Activated CD8-positive, alpha-beta memory T cell treated with anti-CD3 and anti-CD28 coated beads, Interleukin-2, amount 10 ng/mL, durations not matched to agents 7 days and 5 days (primary cell): ENCODE measurements at regions not wholly inside any gene's neighbourhood (a gene's known extent, or its start where the extent isn't known, plus 50 kb on each side); places are given as distances from the start of the nearest gene placed in this dataset.
"Not testable (repeated sequence)": the region's sequence is repeated elsewhere in the genome, so short reads cannot be mapped to it uniquely, and the experiment has no call there.

Source experiments
- ATAC-seq: fragments of 150-1000 bp; cut with Tn5 transposase; one replicate; pipeline ENCODE4 v1.10.0; 2021; ENCODE audit warnings: moderate library complexity
- CTCF ChIA-PET: fragments of 350-600 bp; sonication (Branson Sonifier 250); formaldehyde crosslinking; loops from one replicate; lab custom pipeline; 2021; ENCODE audit warnings: antibody characterized with exemption; lab: Charles Lee
- DNase-seq: peaks from one replicate; pipeline ENCODE4 v3.0.0-alpha.2; 2020
- H3K27ac Mint-ChIP-seq: one replicate; pipeline ENCODE4 v1.8.0; 2021; ENCODE audit warnings: mild to moderate bottlenecking, mixed read lengths
- H3K27me3 Mint-ChIP-seq: one replicate; pipeline ENCODE4 v1.8.0; 2021; ENCODE audit warnings: mixed read lengths
- H3K36me3 Mint-ChIP-seq: one replicate; pipeline ENCODE4 v1.8.0; 2021; ENCODE audit warnings: mild to moderate bottlenecking, mixed read lengths
- H3K4me1 Mint-ChIP-seq: one replicate; pipeline ENCODE4 v1.8.0; 2021; ENCODE audit warnings: mixed read lengths
- H3K4me3 Mint-ChIP-seq: one replicate; pipeline ENCODE4 v1.8.0; 2021; ENCODE audit warnings: mild to moderate bottlenecking, moderate library complexity, mixed read lengths
- H3K9me3 Mint-ChIP-seq: one replicate; pipeline ENCODE4 v1.8.0; 2022; ENCODE audit warnings: low read depth, mixed read lengths

DNA sequence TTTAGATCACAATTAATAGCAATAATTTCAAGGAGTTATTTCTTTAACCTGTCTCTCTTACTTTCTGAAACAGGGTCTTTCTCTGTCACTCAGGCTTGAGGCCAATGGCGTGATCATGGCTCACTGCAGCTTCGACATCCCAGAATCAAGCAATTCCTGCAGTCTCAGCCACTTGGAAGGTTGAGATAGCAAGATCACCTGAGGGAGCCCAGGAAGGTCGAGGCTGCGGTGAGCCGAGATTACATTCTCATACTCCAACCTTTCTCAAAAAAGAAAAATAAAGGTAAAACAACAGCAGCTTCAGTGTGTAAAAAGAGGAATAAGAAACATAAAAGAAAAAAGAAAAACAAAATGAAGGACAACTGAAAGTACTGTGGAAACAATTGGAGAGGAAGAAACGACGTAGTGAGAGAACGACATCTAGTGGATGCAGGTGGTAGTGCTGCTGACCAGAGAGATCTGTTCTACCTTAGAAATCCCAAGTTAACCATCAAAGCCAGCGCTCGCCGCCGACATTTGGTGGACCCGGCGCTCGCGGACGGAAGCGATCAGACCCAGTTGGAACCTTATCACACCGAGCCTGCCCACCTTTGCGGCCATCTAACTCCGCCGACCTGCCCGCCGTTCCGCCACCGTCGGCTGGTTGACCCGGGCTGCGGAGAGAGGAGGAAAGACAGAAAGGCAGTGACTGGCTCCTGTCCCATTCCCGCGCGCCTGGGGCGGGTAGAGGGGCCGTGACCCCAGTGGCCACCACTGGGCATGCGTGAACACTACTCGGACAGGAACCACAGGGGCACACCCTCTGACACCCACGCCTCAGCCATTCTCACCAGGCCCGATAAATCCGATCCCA lies 196.1 kb downstream of the ALG10 start:
- CTCF ChIA-PET: interaction anchor here (1.0 to 1.2 kb wide), 2 partner anchors 93 to 182 kb away, joined by 3 to 6 read pairs; no protein-coding TSS in a partner anchor
- H3K4me1 Mint-ChIP-seq: peaks cover 16% of the 10 kb centered on the region
- no peaks in the 10 kb centered on the region for H3K36me3 Mint-ChIP-seq
- DNase-seq (peak; percentile 82), ATAC-seq (peak; percentile 82)
- H3K27me3 Mint-ChIP-seq: peaks cover 5% of the 10 kb centered on the region
- H3K4me3 Mint-ChIP-seq: peak overlapping the region; percentile 76
- peak overlapping the region; percentile 71 for H3K27ac Mint-ChIP-seq
- H3K9me3 Mint-ChIP-seq: no peaks in the 10 kb centered on the region

DNA sequence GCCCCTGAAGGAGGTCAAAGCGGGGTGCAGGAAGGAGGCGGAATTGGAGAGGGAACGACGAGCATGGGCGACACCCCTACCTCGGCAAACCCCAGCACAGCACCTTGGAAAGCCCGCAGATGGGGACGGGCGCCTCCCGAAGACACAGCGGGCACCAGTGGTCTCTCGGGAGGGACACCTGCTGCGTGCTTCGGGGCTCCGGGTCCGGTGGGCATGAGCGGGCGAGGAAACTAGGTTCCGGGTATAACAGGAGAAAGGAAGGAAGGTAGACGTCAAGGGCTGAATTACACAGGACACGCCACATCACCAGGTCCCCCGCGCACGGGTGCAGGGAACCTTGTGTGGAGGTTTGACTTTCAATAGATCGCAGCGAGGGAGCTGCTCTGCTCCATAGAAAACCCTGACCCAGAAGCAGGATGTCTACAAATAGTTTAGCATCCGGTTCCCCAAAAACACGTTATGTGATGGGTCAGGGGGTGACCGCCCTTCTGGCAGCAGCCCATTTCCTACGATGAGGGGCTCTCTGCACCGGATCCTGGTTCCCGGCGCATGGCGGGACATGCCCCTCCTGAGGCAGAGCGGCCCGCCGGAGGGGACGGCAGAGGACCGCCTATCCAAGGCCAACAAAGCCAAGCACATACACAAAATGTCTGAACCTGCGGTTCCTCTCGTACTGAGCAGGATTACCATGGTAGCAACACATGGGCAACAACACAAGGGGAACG lies 196.9 kb downstream of the ALG10 start:
- DNase-seq: no peak
- H3K4me3 Mint-ChIP-seq: peak overlapping the region; percentile 76
- CTCF ChIA-PET: no interaction called here
- peaks cover 5% of the 10 kb centered on the region for H3K27me3 Mint-ChIP-seq
- H3K9me3 Mint-ChIP-seq: no peaks in the 10 kb centered on the region
- peak; percentile 43 for ATAC-seq
- peaks cover 16% of the 10 kb centered on the region for H3K4me1 Mint-ChIP-seq
- H3K27ac Mint-ChIP-seq: no peak overlapping the region
- H3K36me3 Mint-ChIP-seq: no peaks in the 10 kb centered on the region

DNA sequence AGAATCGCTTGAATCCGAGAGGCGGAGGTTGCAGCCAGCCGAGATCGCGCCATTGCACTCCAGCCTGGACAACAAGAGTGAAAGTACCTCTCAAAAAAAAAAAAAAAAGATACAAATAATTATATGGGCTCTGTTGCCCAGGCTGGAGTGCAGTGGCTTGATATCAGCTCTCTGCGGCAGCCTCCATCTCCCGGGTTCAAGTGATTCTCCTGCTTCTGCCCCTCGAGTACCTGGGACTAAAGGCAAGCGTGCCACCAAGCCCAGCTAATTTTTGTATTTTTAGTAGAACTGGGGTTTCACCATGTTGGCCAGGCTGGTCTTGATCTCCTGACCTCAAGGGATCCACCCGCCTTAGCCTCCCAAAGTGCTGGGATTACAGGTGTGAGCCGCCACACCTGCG lies 197.8 kb downstream of the ALG10 start:
- DNase-seq, H3K27ac Mint-ChIP-seq, H3K27me3 Mint-ChIP-seq, ATAC-seq, H3K4me3 Mint-ChIP-seq, H3K9me3 Mint-ChIP-seq, H3K36me3 Mint-ChIP-seq: not testable (repeated sequence)
- H3K4me1 Mint-ChIP-seq: peaks cover 16% of the 10 kb centered on the region
- CTCF ChIA-PET: interaction anchor here (0.9 to 1.8 kb wide), 2 partner anchors 10 to 97 kb away, joined by 3 to 8 read pairs; no protein-coding TSS in a partner anchor

DNA sequence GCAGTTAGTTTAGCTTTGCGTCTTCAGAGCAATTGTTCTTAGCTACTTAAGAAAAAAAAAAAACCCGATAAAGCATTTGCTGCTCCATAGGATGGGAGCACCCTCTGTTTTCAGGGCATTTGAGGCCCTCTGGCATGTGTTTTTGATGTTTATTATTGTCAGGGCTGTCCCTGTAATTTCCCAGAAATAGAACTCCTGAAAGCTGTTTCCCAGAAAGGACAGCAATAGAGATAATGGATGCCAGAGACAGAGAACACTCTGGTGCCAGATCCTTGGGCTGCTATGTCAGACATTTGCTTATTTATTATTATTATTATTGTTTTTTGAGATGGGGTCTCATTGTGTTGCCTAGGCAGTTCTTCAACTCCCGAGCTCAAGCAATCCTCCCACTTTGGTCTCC lies 201.3 kb downstream of the ALG10 start:
- H3K27ac Mint-ChIP-seq: no peak overlapping the region
- peaks cover 9% of the 10 kb centered on the region for H3K4me1 Mint-ChIP-seq
- H3K4me3 Mint-ChIP-seq: no peak overlapping the region
- no peaks in the 10 kb centered on the region for H3K9me3 Mint-ChIP-seq
- CTCF ChIA-PET: interaction anchor here (1.2 kb wide), 1 partner anchor 101 kb away, joined by 3 read pairs; no protein-coding TSS in a partner anchor
- H3K27me3 Mint-ChIP-seq: peaks cover 3% of the 10 kb centered on the region
- no peaks in the 10 kb centered on the region for H3K36me3 Mint-ChIP-seq
- ATAC-seq (no peak), DNase-seq (no peak)

DNA sequence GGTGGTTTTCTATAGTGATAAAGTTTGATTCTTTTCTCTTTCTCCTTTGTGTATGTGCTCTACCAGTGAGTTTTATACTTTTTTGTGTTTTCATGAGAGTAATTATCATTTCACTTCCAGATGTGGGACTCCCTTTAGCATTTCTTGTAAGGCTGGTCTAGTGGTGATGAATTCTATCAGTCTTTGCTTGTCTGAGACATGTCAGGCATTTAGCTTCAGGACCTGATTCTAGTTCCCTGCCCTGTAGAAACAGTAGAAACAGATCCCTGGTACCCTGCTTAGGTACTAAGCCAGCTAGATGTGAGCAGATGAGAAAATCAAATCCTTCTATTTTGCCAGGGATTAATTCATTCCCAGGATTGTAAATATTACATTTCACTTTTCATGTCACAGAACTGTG lies 203.7 kb downstream of the ALG10 start:
- H3K27me3 Mint-ChIP-seq, H3K9me3 Mint-ChIP-seq, H3K27ac Mint-ChIP-seq, H3K4me3 Mint-ChIP-seq, ATAC-seq, H3K36me3 Mint-ChIP-seq, CTCF ChIA-PET, H3K4me1 Mint-ChIP-seq, DNase-seq: not testable (repeated sequence)

DNA sequence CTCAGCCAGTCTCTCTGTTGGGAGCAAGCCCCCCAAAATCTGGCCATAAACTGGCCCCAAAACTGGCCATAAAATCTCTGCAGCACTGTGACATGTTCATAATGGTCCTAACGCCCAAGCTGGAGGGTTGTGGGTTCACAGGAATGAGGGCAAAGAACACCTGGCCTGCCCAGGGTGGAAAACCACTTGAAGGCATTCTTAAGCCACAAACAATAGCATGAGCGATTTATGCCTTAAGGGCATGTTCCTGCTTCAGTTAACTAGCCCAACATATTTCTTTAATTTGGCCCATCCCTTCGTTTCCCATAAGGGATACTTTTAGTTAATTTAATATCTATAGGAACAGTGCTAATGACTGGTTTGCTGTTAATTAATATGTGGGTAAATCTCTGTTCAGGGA lies 205.8 kb downstream of the ALG10 start:
- H3K27ac Mint-ChIP-seq, H3K4me1 Mint-ChIP-seq, H3K9me3 Mint-ChIP-seq, H3K4me3 Mint-ChIP-seq, ATAC-seq, H3K27me3 Mint-ChIP-seq, DNase-seq, H3K36me3 Mint-ChIP-seq: not testable (repeated sequence)
- CTCF ChIA-PET: interaction anchor here (1.5 kb wide), 1 partner anchor 105 kb away, joined by 4 read pairs; no protein-coding TSS in a partner anchor

DNA sequence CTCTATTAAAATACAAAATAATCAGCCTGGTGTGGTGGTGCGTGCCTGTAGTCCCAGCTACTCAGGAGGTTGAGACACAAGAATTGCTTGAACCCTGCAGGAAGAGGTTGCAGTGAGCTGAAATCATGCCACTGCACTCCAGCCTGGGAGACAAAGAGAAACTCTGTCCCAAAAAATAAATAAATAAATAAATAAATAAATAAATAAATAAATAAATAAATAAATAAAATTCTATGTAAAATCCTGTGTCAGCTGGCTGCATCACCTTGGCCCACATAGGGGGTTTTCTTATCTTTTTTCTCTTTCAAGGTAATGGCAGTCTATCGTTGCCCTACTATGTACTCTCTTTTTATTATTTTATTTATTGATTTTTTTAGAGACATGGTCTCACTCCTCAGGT lies 206.7 kb downstream of the ALG10 start:
- not testable (repeated sequence) for ATAC-seq, H3K4me1 Mint-ChIP-seq, H3K27me3 Mint-ChIP-seq, H3K27ac Mint-ChIP-seq, H3K36me3 Mint-ChIP-seq, H3K4me3 Mint-ChIP-seq, H3K9me3 Mint-ChIP-seq, DNase-seq
- CTCF ChIA-PET: interaction anchor here (1.4 to 1.5 kb wide), 2 partner anchors 8 to 106 kb away, joined by 3 to 4 read pairs; no protein-coding TSS in a partner anchor

DNA sequence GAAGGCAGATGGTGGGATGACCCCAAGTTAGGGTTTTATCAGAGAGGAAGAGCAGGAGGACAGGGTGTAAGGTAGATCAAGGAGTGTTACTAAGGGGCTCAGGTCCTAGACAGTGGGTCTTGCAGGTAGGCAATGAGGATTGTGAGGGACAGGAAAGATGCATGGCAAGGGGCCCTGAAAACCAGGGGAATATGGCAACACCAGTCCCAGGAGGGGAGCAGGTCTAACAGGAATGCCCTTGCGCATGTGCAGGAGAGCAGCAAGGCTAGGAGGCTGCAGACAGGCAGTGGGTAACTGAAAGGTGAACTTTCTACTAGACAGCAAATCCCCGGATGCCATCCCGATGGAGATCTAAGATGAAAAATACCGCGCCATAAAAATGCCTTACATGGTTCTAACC lies 211.3 kb downstream of the ALG10 start:
- ATAC-seq (no peak), DNase-seq (no peak)
- Mint-ChIP-seq H3K27me3 (no peaks in the 10 kb centered on the region), H3K36me3 (no peaks in the 10 kb centered on the region), H3K27ac (no peak overlapping the region), H3K9me3 (no peaks in the 10 kb centered on the region), H3K4me3 (no peak overlapping the region), H3K4me1 (no peaks in the 10 kb centered on the region)
- CTCF ChIA-PET: no interaction called here

DNA sequence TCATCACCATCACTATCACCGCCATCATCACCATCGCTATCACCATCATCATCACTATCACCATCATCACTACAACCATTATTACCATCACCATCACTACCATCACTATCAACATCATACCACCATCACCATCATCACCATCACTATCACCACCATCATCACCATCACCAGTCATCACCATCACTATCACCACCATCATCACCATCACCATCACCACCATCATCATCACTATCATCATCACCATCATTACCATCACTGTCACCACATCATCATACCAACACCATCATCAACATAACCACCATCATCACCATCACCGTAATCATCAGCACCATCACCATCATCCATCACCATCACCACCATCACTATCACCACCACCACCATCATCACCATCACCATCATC lies 213.8 kb downstream of the ALG10 start:
- CTCF ChIA-PET: no interaction called here
- no peak for ATAC-seq
- DNase-seq: no peak
- Mint-ChIP-seq H3K4me1 (no peaks in the 10 kb centered on the region), H3K9me3 (no peaks in the 10 kb centered on the region), H3K27ac (no peak overlapping the region), H3K4me3 (no peak overlapping the region), H3K36me3 (no peaks in the 10 kb centered on the region), H3K27me3 (no peaks in the 10 kb centered on the region)

DNA sequence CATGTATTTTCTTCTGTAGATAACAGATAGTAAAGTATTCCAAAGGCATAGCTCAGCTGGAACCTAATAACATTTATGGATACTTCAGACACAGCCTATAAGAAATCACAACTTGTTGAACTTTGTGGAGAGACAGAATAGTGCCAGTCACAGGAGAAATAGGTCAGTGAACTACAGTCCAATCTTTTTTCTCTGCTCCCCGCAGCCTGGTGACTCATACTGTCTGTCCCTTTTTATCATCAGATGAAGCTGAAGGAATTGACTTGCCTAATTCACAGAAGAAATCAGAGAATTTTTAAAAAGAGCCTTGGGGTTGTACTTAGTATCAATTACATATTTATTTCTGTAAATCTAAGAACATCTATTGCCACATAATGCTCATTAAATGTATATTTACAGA lies 222.3 kb downstream of the ALG10 start:
- no peaks in the 10 kb centered on the region for H3K27me3 Mint-ChIP-seq
- ATAC-seq: no peak
- CTCF ChIA-PET: interaction anchor here (0.7 kb wide), 1 partner anchor 122 kb away, joined by 3 read pairs; no protein-coding TSS in a partner anchor

DNA sequence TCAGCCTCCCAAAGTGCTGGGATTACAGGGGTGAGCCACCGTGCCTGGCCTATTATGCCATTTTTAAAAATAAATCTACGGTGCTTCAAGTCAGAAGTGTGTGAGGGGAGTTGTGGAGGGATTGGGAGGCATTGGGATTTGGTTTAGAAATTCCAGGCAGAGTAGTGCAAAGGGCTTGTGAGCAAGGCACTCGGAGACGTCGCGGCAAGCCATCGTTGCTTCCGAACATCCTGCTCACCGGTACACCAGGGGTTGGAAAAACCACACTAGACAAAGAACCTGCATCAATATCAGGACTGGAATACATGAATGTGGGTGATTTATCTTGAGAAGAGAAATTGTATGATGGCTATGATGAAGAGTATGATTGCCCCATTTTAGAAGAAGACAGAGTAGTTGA lies 227.0 kb downstream of the ALG10 start:
- CTCF ChIA-PET: no interaction called here
- H3K27me3 Mint-ChIP-seq: no peaks in the 10 kb centered on the region

More for the DNA sequence above, 222.3 kb downstream of the ALG10 start:
- Mint-ChIP-seq H3K4me3 (no peak overlapping the region), H3K36me3 (no peaks in the 10 kb centered on the region), H3K4me1 (no peaks in the 10 kb centered on the region), H3K9me3 (no peaks in the 10 kb centered on the region), H3K27ac (no peak overlapping the region)
- DNase-seq: no peak

DNA sequence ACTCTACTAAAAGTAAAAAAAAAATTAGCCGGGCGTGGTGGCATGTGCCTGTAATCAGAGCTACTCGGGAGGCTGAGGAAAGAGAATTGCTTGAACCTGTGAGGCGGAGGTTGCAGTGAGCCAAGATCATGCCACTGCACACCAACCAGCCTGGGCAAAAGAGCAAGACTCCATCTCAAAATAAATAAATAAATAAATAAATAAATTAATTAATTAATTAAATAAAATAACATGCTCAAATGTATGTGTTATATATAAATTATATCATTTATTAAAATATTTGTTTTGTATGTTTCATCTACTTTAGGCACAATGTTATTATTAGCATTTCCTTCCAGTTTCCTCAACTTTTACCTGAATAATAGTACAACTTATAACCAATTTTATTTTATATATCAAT lies 229.6 kb downstream of the ALG10 start:
- H3K4me1 Mint-ChIP-seq, H3K36me3 Mint-ChIP-seq, H3K9me3 Mint-ChIP-seq, H3K4me3 Mint-ChIP-seq, H3K27me3 Mint-ChIP-seq, CTCF ChIA-PET, DNase-seq, H3K27ac Mint-ChIP-seq, ATAC-seq: not testable (repeated sequence)

More for the DNA sequence above, 227.0 kb downstream of the ALG10 start:
- DNase-seq (no peak), ATAC-seq (no peak)
- Mint-ChIP-seq H3K36me3 (no peaks in the 10 kb centered on the region), H3K27ac (no peak overlapping the region), H3K4me1 (no peaks in the 10 kb centered on the region), H3K4me3 (no peak overlapping the region), H3K9me3 (no peaks in the 10 kb centered on the region)

DNA sequence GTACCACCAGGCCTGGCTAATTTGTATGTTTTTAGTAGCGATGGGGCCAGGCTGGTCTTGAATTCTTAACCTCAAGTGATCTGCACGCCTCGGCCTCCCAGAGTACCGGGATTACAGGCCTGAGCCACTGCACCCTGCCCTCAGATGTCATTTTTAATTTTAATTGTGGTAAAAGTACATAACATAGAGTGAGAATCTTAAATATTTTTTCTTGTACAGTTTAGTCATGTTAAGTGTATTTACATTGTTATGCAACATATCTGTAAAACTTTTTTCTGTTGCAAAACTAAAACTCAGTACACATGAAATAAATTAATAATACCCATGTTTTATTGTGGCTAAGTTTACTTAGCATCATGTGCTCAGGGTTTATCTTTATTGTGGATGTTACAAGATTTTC lies 231.4 kb downstream of the ALG10 start:
- H3K36me3 Mint-ChIP-seq: no peaks in the 10 kb centered on the region
- no peaks in the 10 kb centered on the region for H3K9me3 Mint-ChIP-seq
- CTCF ChIA-PET: no interaction called here
- H3K4me1 Mint-ChIP-seq: no peaks in the 10 kb centered on the region
- ATAC-seq (no peak), DNase-seq (no peak)
- no peak overlapping the region for H3K27ac Mint-ChIP-seq
- no peaks in the 10 kb centered on the region for H3K27me3 Mint-ChIP-seq
- no peak overlapping the region for H3K4me3 Mint-ChIP-seq
